Nephron (organoid): ENCODE measurements at regions not wholly inside any gene's neighbourhood (a gene's known extent, or its start where the extent isn't known, plus 50 kb on each side); places are given as distances from the start of the nearest gene placed in this dataset.
"Not testable (repeated sequence)": the region's sequence is repeated elsewhere in the genome, so short reads cannot be mapped to it uniquely, and the experiment has no call there.

Experiments
- H3K27ac Mint-ChIP-seq, 3 experiments: 2 replicates each; pipeline ENCODE4 v1.8.0; 2020; ENCODE audit warnings: mixed read lengths in 3 of 3, mild to moderate bottlenecking in 2 of 3, moderate library complexity in 1 of 3
- H3K27me3 Mint-ChIP-seq: 2 replicates; pipeline ENCODE4 v1.8.0; 2021; ENCODE audit warnings: low read depth, mild to moderate bottlenecking, moderate library complexity, mixed read lengths
- H3K36me3 Mint-ChIP-seq: 2 replicates; pipeline ENCODE4 v1.8.0; 2020; ENCODE audit warnings: low read depth, mixed read lengths
- H3K4me1 Mint-ChIP-seq: 2 replicates; pipeline ENCODE4 v1.8.0; 2020; ENCODE audit warnings: mixed read lengths
- H3K4me3 Mint-ChIP-seq, 3 experiments: 2 replicates each; pipeline ENCODE4 v1.8.0; 2020; ENCODE audit warnings: mild to moderate bottlenecking in 3 of 3, mixed read lengths in 3 of 3, moderate library complexity in 2 of 3
- H3K9me3 Mint-ChIP-seq: 2 replicates; pipeline ENCODE4 v1.8.0; 2020; ENCODE audit warnings: mixed read lengths
- CTCF ChIP-seq, 3 experiments: fragments of 200-600 bp; sonication (generic); IDR thresholded peaks; one replicate each; pipeline ENCODE4 v1.5.0; 2021; ENCODE audit warnings: antibody characterized with exemption in 3 of 3; ENCODE audit not compliant: unreplicated experiment in 3 of 3

GRCh38 chr7:32785365-32785944 is 106.1 kb downstream of the KBTBD2 start:
- H3K4me1 Mint-ChIP-seq, H3K27ac Mint-ChIP-seq, H3K36me3 Mint-ChIP-seq, H3K27me3 Mint-ChIP-seq, H3K9me3 Mint-ChIP-seq, H3K4me3 Mint-ChIP-seq: not testable (repeated sequence)

- not testable (repeated sequence) for H3K27ac Mint-ChIP-seq, H3K4me1 Mint-ChIP-seq, H3K4me3 Mint-ChIP-seq, H3K27me3 Mint-ChIP-seq, H3K36me3 Mint-ChIP-seq, H3K9me3 Mint-ChIP-seq
Measured at GRCh38 chr7:32779895-32780294, 111.7 kb downstream of the KBTBD2 start.

- no peak for TF ChIP-seq CTCF (IDR thresholded peaks at IDR 0.05; ENCODE audit: unreplicated experiment in 3 of 3)
Measured at GRCh38 chr7:32779167-32779566, 112.4 kb downstream of the KBTBD2 start.

GRCh38 chr7:32777041-32777666 is 114.4 kb downstream of the KBTBD2 start:
- H3K9me3 Mint-ChIP-seq, H3K27me3 Mint-ChIP-seq, H3K27ac Mint-ChIP-seq, H3K4me3 Mint-ChIP-seq, H3K36me3 Mint-ChIP-seq, H3K4me1 Mint-ChIP-seq: not testable (repeated sequence)

More at GRCh38 chr7:32779167-32779566, 112.4 kb downstream of the KBTBD2 start:
- no peaks in the 10 kb centered on the region for H3K4me1 Mint-ChIP-seq
- no peak overlapping the region for H3K4me3 Mint-ChIP-seq
- no peak overlapping the region for H3K27ac Mint-ChIP-seq
- no peaks in the 10 kb centered on the region for H3K27me3 Mint-ChIP-seq
- H3K9me3 Mint-ChIP-seq = peaks cover 5% of the 10 kb centered on the region
- H3K36me3 Mint-ChIP-seq = no peaks in the 10 kb centered on the region

GRCh38 chr7:32776318-32776717 is 115.2 kb downstream of the KBTBD2 start:
- H3K27me3 Mint-ChIP-seq, H3K27ac Mint-ChIP-seq, H3K4me1 Mint-ChIP-seq: not testable (repeated sequence)

GRCh38 chr7:32775809-32776208 is 115.8 kb downstream of the KBTBD2 start:
- not testable (repeated sequence) for H3K27ac Mint-ChIP-seq, H3K27me3 Mint-ChIP-seq, H3K9me3 Mint-ChIP-seq, H3K4me3 Mint-ChIP-seq, H3K4me1 Mint-ChIP-seq, H3K36me3 Mint-ChIP-seq

More at GRCh38 chr7:32776318-32776717, 115.2 kb downstream of the KBTBD2 start:
- H3K36me3 Mint-ChIP-seq, H3K9me3 Mint-ChIP-seq, H3K4me3 Mint-ChIP-seq: not testable (repeated sequence)

GRCh38 chr7:32774541-32774951 is 117.0 kb downstream of the KBTBD2 start:
- Mint-ChIP-seq H3K4me1 (no peaks in the 10 kb centered on the region), H3K4me3 (no peak overlapping the region), H3K27me3 (no peaks in the 10 kb centered on the region), H3K9me3 (peaks cover 7% of the 10 kb centered on the region), H3K27ac (no peak overlapping the region), H3K36me3 (peaks cover 11% of the 10 kb centered on the region)
- TF ChIP-seq CTCF (IDR thresholded peaks at IDR 0.05; ENCODE audit: unreplicated experiment in 3 of 3) = no peak

- not testable (repeated sequence) for H3K4me1 Mint-ChIP-seq, H3K27ac Mint-ChIP-seq, H3K27me3 Mint-ChIP-seq, H3K4me3 Mint-ChIP-seq
- peaks cover 23% of the 10 kb centered on the region for H3K36me3 Mint-ChIP-seq
- H3K9me3 Mint-ChIP-seq = peaks cover 18% of the 10 kb centered on the region
Measured at GRCh38 chr7:32768866-32769510, 122.6 kb downstream of the KBTBD2 start.

- Mint-ChIP-seq H3K36me3 (peaks cover 23% of the 10 kb centered on the region), H3K27me3 (peaks cover 11% of the 10 kb centered on the region), H3K9me3 (peaks cover 18% of the 10 kb centered on the region)
- not testable (repeated sequence) for H3K4me3 Mint-ChIP-seq, H3K27ac Mint-ChIP-seq, H3K4me1 Mint-ChIP-seq
Measured at GRCh38 chr7:32768338-32768737, 123.2 kb downstream of the KBTBD2 start.
